WTC11 (cell line): ENCODE measurements at regions not wholly inside any gene's neighbourhood (a gene's known extent, or its start where the extent isn't known, plus 50 kb on each side); places are given as distances from the start of the nearest gene placed in this dataset.

ENCODE experiments used
- ATAC-seq: fragments of 200-7000 bp; cut with Tn5 transposase; 2 replicates; pipeline ENCODE4 v1.10.0; 2021; ENCODE audit warnings: mild to moderate bottlenecking, moderate library complexity
- CTCF ChIA-PET: fragments of 300-600 bp; sonication (Branson Sonifier 250); formaldehyde crosslinking; loops from one replicate; lab custom pipeline; 2021; ENCODE audit warnings: antibody characterized with exemption; lab: Charles Lee
- POLR2A ChIA-PET: fragments of 350-600 bp; sonication (Branson Sonifier 250); formaldehyde crosslinking; loops from one replicate; lab custom pipeline; 2021; ENCODE audit warnings: antibody characterized with exemption; lab: Charles Lee
- DNase-seq: peaks from one replicate; pipeline ENCODE4 v3.0.0; 2021; ENCODE audit warnings: low spot score
- H3K27ac Mint-ChIP-seq: 2 replicates; pipeline ENCODE4 v1.8.0; 2021; ENCODE audit warnings: mixed read lengths
- H3K27me3 Mint-ChIP-seq: 2 replicates; pipeline ENCODE4 v1.8.0; 2021; ENCODE audit warnings: low read depth, mild to moderate bottlenecking, moderate library complexity, mixed read lengths
- H3K36me3 Mint-ChIP-seq: 2 replicates; pipeline ENCODE4 v1.8.0; 2021; ENCODE audit warnings: mixed read lengths
- H3K4me1 Mint-ChIP-seq: 2 replicates; pipeline ENCODE4 v1.8.0; 2022; ENCODE audit warnings: mixed read lengths
- H3K4me3 Mint-ChIP-seq: 2 replicates; pipeline ENCODE4 v1.8.0; 2021; ENCODE audit warnings: mild to moderate bottlenecking, moderate library complexity, mixed read lengths
- H3K9me3 Mint-ChIP-seq: 2 replicates; pipeline ENCODE4 v1.8.0; 2021; ENCODE audit warnings: mixed read lengths
- ATF6 ChIP-seq: sonication (generic); formaldehyde crosslinking; IDR thresholded peaks from 2 replicates; pipeline ENCODE4 v1.8.1; 2023; ENCODE audit warnings: mild to moderate bottlenecking, missing genetic modification reagents
- E2F4 ChIP-seq: sonication (generic); formaldehyde crosslinking; IDR thresholded peaks from 2 replicates; pipeline ENCODE4 v1.8.1; 2022; ENCODE audit warnings: low read depth, mild to moderate bottlenecking, moderate library complexity, missing genetic modification reagents, borderline replicate concordance
- ESRRA ChIP-seq: sonication (generic); formaldehyde crosslinking; IDR thresholded peaks from 2 replicates; pipeline ENCODE4 v1.8.1; 2022; ENCODE audit warnings: mild to moderate bottlenecking, missing genetic modification reagents, borderline replicate concordance
- FOXJ3 ChIP-seq: sonication (generic); formaldehyde crosslinking; IDR thresholded peaks from 2 replicates; pipeline ENCODE4 v1.9.0; 2021; ENCODE audit warnings: missing genetic modification reagents, mild to moderate bottlenecking, borderline replicate concordance
- FOXP1 ChIP-seq: sonication (generic); formaldehyde crosslinking; IDR thresholded peaks from 2 replicates; pipeline ENCODE4 v1.8.0; 2022; ENCODE audit warnings: missing genetic modification reagents, mild to moderate bottlenecking, moderate library complexity, borderline replicate concordance
- NR1H2 ChIP-seq: sonication (generic); formaldehyde crosslinking; IDR thresholded peaks from 2 replicates; pipeline ENCODE4 v1.9.0; 2021; ENCODE audit warnings: mild to moderate bottlenecking, moderate library complexity, missing genetic modification reagents
- NR2C2 ChIP-seq: sonication (generic); formaldehyde crosslinking; IDR thresholded peaks from 2 replicates; pipeline ENCODE4 v1.8.0; 2022; ENCODE audit warnings: mild to moderate bottlenecking, missing genetic modification reagents
- NR3C1 ChIP-seq: sonication (generic); formaldehyde crosslinking; conservative IDR thresholded peaks from 2 replicates; pipeline ENCODE4 v1.8.1; 2023; ENCODE audit warnings: low read depth, mild to moderate bottlenecking, missing genetic modification reagents
- RELA ChIP-seq: sonication (generic); formaldehyde crosslinking; IDR thresholded peaks from 2 replicates; pipeline ENCODE4 v1.8.1; 2022; ENCODE audit warnings: missing genetic modification reagents, mild to moderate bottlenecking, borderline replicate concordance
- SMAD3 ChIP-seq: sonication (generic); formaldehyde crosslinking; IDR thresholded peaks from 2 replicates; pipeline ENCODE4 v1.8.0; 2022; ENCODE audit warnings: missing genetic modification reagents, mild to moderate bottlenecking, borderline replicate concordance
- TCF7 ChIP-seq: sonication (generic); formaldehyde crosslinking; IDR thresholded peaks from 2 replicates; pipeline ENCODE4 v1.8.0; 2022; ENCODE audit warnings: mild to moderate bottlenecking, low read depth, missing genetic modification reagents, moderate library complexity
- ZBTB43 ChIP-seq: sonication (generic); formaldehyde crosslinking; IDR thresholded peaks from 2 replicates; pipeline ENCODE4 v1.8.1; 2023; ENCODE audit warnings: mild to moderate bottlenecking, missing genetic modification reagents
- TF ChIP-seq, protein P1 (sequence below): sonication (generic); formaldehyde crosslinking; IDR thresholded peaks from 2 replicates; pipeline ENCODE4 v1.8.1; 2022; ENCODE audit warnings: missing genetic modification reagents, borderline replicate concordance
- TF ChIP-seq, protein P2 (sequence below): fragments of 250-450 bp; sonication (Bioruptor Pico); IDR thresholded peaks from 2 replicates; pipeline ENCODE4 v1.9.0; 2021; ENCODE audit warnings: moderate library complexity, mild to moderate bottlenecking, inconsistent platforms, borderline replicate concordance

- no peak for TF ChIP-seq NR3C1
- no peak for TF ChIP-seq SMAD3 (CRISPR knock-in tag)
- peaks cover 14% of the 10 kb centered on the region for H3K9me3 Mint-ChIP-seq
- H3K4me3 Mint-ChIP-seq: no peak overlapping the region
- no peak overlapping the region for H3K27ac Mint-ChIP-seq
- ATAC-seq (no peak), DNase-seq (no peak)
- peaks cover 5% of the 10 kb centered on the region; the same call in 1 of the 2 replicates for H3K4me1 Mint-ChIP-seq
- ChIA-PET POLR2A (no interaction called here), CTCF (interaction anchor here (1.1 kb wide), 1 partner anchor 136 kb away, joined by 6 read pairs; no protein-coding TSS in a partner anchor)
- H3K27me3 Mint-ChIP-seq: no peaks in the 10 kb centered on the region
- H3K36me3 Mint-ChIP-seq: peaks cover 6% of the 10 kb centered on the region
Observed at GRCh38 chr13:21812192-21812626, 141.3 kb downstream of the FGF9 start.

DNA sequence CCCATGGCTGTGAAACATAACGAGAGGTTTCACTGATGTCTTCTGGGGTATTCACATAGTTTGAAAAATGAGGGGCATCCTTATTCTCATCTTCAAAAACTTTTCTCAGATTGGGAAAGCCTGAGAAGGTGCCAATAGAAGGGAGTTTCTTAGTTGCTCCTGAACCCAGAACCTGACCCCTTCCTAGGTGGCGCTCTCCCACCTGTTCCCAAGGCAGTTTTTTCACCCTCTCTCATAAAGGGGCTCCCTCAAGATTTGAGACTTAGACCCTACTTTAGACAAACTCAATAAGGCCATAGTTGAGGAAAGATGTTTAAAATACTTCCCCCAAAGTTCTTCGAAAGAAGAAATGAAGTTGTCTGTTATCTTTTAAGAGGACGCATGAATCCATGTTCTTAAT lies 142.2 kb downstream of the FGF9 start:
- POLR2A ChIA-PET: no interaction called here
- no peak for TF ChIP-seq ESRRA
- no peak for TF ChIP-seq TCF7 (CRISPR knock-in tag)
- no peak for TF ChIP-seq NR1H2 (CRISPR knock-in tag)
- no peak for TF ChIP-seq FOXP1
- TF ChIP-seq FOXJ3 (CRISPR knock-in tag): no peak
- no peak for TF ChIP-seq ZBTB43
- no peak for TF ChIP-seq NR2C2 (CRISPR knock-in tag)
- TF ChIP-seq ATF6 (CRISPR knock-in tag): no peak
- TF ChIP-seq, all 79 proteins: peak for 0
- Mint-ChIP-seq H3K9me3 (peaks cover 14% of the 10 kb centered on the region), H3K36me3 (peaks cover 11% of the 10 kb centered on the region), H3K4me3 (no peak overlapping the region), H3K27me3 (no peaks in the 10 kb centered on the region), H3K4me1 (peaks cover 5% of the 10 kb centered on the region; the same call in 1 of the 2 replicates), H3K27ac (no peak overlapping the region)
- CTCF ChIA-PET: interaction anchor here (1.1 kb wide), 1 partner anchor 137 kb away, joined by 6 read pairs; no protein-coding TSS in a partner anchor
- DNase-seq (peak; percentile 29), ATAC-seq (peak; percentile 55)

GRCh38 chr13:21813844-21814243 lies 143.0 kb downstream of the FGF9 start:
- H3K9me3 Mint-ChIP-seq: peaks cover 18% of the 10 kb centered on the region
- TF ChIP-seq, protein P1, sequence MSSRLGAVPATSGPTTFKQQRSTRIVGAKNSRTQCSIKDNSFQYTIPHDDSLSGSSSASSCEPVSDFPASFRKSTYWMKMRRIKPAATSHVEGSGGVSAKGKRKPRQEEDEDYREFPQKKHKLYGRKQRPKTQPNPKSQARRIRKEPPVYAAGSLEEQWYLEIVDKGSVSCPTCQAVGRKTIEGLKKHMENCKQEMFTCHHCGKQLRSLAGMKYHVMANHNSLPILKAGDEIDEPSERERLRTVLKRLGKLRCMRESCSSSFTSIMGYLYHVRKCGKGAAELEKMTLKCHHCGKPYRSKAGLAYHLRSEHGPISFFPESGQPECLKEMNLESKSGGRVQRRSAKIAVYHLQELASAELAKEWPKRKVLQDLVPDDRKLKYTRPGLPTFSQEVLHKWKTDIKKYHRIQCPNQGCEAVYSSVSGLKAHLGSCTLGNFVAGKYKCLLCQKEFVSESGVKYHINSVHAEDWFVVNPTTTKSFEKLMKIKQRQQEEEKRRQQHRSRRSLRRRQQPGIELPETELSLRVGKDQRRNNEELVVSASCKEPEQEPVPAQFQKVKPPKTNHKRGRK (CRISPR knock-in tag): no peak
- TF ChIP-seq ESRRA (no peak), RELA (CRISPR knock-in tag) (no peak), E2F4 (no peak)
- TF ChIP-seq, protein P2, sequence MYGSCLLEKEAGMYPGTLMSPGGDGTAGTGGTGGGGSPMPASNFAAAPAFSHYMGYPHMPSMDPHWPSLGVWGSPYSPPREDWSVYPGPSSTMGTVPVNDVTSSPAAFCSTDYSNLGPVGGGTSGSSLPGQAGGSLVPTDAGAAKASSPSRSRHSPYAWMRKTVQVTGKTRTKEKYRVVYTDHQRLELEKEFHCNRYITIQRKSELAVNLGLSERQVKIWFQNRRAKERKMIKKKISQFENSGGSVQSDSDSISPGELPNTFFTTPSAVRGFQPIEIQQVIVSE: no peak
- TF ChIP-seq, all 79 proteins: peak for 0
- Mint-ChIP-seq H3K36me3 (peaks cover 16% of the 10 kb centered on the region), H3K4me3 (no peak overlapping the region), H3K4me1 (peaks cover 5% of the 10 kb centered on the region; the same call in 1 of the 2 replicates), H3K27ac (no peak overlapping the region), H3K27me3 (no peaks in the 10 kb centered on the region)
- CTCF ChIA-PET: no interaction called here
- ATAC-seq: no peak
- no peak for DNase-seq
- POLR2A ChIA-PET: no interaction called here
